AG08395 (cell line): ENCODE measurements at regions not wholly inside any gene's neighbourhood (a gene's known extent, or its start where the extent isn't known, plus 50 kb on each side); places are given as distances from the start of the nearest gene placed in this dataset.

Source experiments
- DNase-seq: peaks from one replicate; pipeline ENCODE4 v3.0.0; 2012; ENCODE audit warnings: mixed read lengths, low spot score

- no peak for DNase-seq
These were observed 446.3 kb downstream of the SOX6 start for GRCh38 chr11:15909937-15910598.

DNA sequence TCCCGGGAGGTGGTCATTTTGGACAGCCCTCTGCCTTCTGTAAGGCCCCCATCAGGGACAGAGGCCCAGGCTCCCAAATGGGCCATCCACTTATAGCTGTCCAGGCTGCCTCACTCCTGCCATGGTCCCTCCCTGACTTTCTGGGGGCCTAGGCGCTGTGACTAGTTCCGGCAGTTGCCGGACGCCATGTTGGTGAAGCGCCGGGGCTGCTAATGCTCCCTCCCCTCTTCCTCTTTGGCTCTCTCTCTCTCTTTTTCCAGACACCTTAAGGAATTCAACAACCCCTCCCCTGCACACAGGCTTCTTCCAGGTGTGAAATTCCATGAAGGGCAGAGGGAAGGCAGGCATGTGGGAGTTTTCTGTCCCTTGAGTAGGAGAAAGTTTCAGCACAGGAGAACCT is 445.6 kb downstream of the SOX6 start:
- DNase-seq = no peak

DNA sequence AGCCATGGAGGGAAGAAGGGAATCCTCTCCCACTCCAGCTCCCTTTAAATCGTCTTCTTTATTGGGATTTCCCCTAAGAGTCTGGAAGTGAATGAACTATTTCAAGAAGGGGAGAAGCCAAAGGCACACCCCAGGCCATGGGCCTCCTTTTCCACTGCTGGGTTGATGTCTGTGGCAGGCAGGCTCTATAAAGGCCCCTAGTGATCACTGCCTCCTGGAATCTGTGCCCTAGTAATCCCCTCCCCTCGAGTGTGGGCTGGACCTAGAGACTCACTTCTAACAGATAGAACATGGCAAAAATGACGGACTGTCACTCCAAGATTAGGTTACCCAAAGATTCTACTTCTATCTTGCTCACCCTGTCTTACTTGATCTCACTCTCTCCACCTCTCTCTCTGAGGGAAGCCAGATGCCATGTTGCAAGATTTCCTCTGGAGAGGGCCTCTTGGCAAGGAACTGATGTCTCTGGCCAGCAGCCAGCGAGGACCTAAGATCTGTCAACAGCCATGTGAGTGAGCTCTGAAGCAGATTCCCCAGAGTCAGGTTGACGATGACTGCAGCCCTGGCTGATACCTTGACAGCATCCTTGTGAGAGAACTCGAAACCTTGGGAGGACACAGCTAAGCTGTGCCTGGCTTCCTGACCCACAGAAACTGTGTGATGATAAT is 444.8 kb downstream of the SOX6 start:
- DNase-seq = no peak

- no peak for DNase-seq
These were observed 444.1 kb downstream of the SOX6 start for GRCh38 chr11:15912291-15912690.

GRCh38 chr11:15912825-15913224 is 443.5 kb downstream of the SOX6 start:
- no peak for DNase-seq

GRCh38 chr11:15913261-15913660 is 443.1 kb downstream of the SOX6 start:
- no peak for DNase-seq
